Hepatocyte (in vitro differentiated cells): ENCODE measurements at regions not wholly inside any gene's neighbourhood (a gene's known extent, or its start where the extent isn't known, plus 50 kb on each side); places are given as distances from the start of the nearest gene placed in this dataset.

Source experiments
- CTCF ChIP-seq: fragments of 200-600 bp; sonication (generic); IDR thresholded peaks from 2 replicates; pipeline ENCODE4 v1.5.1; 2016; ENCODE audit warnings: antibody characterized with exemption, mild to moderate bottlenecking; ENCODE audit not compliant: poor library complexity
- EZH2 ChIP-seq: fragments of 200-600 bp; sonication (generic); IDR thresholded peaks from 2 replicates; pipeline ENCODE4 v1.6.1; 2016; ENCODE audit warnings: antibody characterized with exemption, mild to moderate bottlenecking, borderline replicate concordance
- EZH2phosphoT487 ChIP-seq: fragments of 200-600 bp; sonication (generic); IDR thresholded peaks from one replicate; pipeline ENCODE4 v1.6.1; 2018; ENCODE audit warnings: antibody characterized with exemption, mild to moderate bottlenecking, low read depth, moderate library complexity; ENCODE audit not compliant: unreplicated experiment, severe bottlenecking

DNA sequence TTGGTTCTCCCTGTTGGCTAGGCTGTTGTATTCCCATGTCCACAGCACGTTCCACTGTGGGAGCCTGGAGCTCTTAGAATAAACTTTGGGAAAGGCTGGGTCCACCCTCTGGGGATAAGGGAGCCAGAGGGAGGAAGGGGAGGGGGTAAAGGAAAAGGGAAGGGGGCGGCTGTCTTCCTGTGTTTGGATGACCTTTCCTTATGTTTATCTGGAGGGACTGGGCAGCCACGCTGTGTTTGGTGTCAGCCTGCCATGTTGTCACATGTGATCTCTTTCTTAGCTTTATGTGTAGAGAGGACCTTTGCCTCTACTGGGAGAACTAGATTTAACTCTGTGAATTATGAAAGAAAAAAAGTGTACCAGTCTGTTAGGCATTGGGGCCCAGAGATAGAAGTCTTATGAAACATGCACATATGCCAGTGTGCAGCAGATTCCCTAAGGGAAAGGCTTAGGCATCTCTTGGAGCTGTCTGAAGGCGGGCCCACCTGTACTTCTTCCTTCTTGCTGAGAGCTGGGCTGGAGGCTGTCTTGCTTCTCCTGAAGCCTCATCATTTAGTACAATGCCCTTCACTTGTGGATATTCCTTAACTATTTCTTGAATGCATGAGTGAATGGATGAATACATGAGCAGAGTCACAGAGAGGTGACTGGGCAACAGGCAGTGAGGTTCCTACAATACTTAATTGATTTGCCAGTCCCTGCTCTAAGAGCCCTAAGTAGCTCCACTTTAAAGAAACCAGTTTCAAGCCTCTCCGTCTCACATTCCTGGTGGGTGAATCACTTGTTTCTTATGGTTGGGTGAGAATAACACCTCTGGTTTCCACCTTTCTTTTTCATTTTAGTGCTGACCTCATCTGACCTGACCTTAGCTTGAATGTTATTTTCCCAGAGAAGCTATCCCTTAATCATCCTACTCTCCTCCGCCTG, 62.5 kb upstream of the ARHGAP29 start:
- TF ChIP-seq CTCF (no peak), EZH2 (no peak), EZH2phosphoT487 (no peak)
